ENCODE measurements at regions not wholly inside any gene's neighbourhood (a gene's known extent, or its start where the extent isn't known, plus 50 kb on each side); places are given as distances from the start of the nearest gene placed in this dataset.
"Not testable (repeated sequence)": the region's sequence is repeated elsewhere in the genome, so short reads cannot be mapped to it uniquely, and the experiment has no call there.

- no peak for DNase-seq
Measured at GRCh38 chr2:131584380-131584779, 56.7 kb downstream of the CCDC74A start.

- no peak for DNase-seq
Measured at GRCh38 chr2:131584940-131585339, 57.3 kb downstream of the CCDC74A start.

GRCh38 chr2:131588152-131588873 is 60.6 kb downstream of the CCDC74A start:
- no peak for DNase-seq

GRCh38 chr2:131589126-131589525 is 61.4 kb downstream of the CCDC74A start:
- not testable (repeated sequence) for DNase-seq

- DNase-seq, result no peak
Measured at GRCh38 chr2:131590366-131590765, 62.7 kb downstream of the CCDC74A start.

DNA sequence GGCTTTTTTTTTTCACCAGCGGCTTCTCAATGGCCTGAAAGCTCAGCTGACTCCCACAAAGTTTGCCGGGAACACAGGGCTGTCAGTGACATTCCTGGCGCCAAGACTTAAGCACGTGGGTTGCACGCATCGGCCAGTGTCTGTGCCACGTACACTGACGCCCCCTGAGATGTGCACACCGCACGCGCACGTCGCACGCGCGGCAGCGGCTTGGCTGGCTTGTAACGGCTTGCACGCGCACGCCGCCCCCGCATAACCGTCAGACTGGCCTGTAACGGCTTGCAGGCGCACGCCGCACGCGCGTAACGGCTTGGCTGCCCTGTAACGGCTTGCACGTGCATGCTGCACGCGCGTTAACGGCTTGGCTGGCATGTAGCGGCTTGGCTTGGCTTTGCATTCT is 63.2 kb downstream of the CCDC74A start:
- no peak for DNase-seq

GRCh38 chr2:131596561-131596960 is 68.9 kb downstream of the CCDC74A start:
- DNase-seq, result not testable (repeated sequence)

DNA sequence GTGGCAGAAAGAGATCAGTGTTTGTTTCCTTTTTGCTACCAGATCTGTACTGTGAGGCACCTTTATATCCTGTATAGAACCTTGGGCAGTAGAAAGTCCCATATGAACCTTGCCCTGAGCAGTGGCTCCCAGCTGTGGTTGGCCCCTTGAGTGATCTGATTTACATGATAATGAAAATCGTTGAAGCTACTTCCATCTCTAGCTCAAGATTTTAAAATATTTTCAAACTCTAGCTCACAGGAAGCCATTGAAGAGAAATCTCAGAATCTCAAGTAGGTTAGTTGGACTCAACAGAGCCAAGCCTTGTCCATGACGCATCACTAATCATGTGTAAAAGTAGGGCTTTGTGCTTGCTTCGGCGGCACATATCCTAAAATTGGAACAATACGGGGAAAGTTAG is 74.8 kb downstream of the CCDC74A start:
- DNase-seq, result not testable (repeated sequence)

DNA sequence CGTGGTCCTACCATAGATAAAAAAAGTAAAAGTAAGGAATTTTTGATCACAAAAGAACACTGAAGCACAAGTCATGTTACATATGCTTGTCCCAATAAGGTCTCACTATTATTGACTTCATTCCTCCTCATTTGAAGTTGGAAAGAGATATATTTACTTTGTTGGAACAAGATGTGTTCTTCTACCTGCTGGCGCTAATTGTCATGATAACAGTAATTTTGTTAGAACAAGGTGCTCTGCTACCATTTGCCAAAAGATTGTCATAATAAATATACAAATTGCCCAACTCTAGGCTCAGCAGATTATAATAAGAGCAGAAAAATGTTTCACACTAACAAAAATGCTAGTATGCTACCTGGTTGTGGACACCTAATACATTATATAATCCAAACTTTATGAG is 77.0 kb downstream of the CCDC74A start:
- DNase-seq, result not testable (repeated sequence)

DNA sequence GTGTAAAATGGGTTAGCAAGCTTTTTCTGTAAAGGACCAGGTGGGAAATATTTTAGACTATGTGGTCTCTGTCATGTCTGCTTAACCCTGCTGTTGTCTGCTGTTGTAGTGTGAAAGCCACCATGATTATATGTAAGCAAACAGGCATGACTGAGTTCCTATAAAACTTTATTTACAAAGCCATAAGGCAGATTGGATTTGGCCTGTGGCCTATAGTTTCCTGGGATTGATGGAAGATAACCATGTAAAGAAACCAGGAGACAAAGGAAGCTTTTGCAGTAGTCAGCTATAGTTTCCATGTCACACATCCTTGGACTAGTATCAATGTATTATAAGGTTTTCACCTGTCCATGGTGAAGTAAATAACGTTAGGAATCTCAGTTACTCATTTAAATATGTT is 78.7 kb downstream of the CCDC74A start:
- DNase-seq, result not testable (repeated sequence)

DNA sequence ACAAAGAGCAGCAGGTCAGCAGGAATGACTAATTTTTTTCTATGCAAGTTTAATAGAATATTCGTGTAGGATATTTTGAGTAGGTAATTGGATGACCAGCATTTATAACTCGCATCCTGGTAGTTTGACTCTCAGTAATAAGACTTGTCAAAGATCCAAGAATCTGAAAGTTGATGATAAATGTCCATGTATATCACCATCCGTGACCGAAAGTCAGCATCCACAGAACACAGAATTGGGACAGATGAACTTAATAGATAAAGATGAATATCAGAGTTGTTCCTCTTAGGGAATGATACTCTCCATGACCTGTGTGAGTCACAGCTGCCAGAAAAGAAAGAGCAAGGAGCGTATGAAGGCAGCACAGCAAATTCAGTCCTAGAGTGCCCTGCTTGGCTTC is 79.4 kb downstream of the CCDC74A start:
- DNase-seq, result not testable (repeated sequence)

DNA sequence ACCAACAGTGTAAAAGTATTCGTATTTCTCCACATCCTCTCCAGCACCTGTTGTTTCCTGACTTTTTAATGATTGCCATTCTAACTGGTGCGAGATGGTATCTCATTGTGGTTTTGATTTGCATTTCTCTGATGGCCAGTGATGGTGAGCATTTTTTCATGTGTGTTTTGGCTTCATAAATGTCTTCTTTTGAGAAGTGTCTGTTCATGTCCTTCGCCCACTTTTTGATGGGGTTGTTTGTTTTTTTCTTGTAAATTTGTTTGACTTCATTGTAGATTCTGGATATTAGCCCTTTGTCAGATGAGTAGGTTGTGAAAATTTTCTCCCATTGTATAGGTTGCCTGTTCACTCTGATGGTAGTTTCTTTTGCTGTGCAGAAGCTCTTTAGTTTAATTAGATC is 86.9 kb downstream of the CCDC74A start:
- not testable (repeated sequence) for DNase-seq

DNA sequence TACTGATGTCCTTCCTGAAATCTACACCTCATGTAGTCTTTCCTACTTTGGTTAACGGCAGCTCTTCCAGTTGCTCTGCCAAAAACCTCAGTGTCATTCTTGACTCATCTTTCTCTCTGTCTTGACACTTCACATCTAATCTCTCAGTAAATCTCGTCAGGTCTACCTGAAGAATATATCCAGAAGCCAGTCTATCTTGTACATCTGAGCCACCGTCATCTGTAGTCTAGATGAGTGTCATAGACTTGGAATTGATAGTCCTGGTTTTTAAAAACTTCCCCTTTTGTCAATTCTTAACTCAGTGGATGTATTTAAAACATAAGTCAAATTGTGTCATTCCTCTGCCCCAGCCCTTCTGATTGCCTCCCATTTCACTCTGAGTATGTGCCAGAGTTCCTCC is 90.6 kb downstream of the CCDC74A start:
- not testable (repeated sequence) for DNase-seq

DNA sequence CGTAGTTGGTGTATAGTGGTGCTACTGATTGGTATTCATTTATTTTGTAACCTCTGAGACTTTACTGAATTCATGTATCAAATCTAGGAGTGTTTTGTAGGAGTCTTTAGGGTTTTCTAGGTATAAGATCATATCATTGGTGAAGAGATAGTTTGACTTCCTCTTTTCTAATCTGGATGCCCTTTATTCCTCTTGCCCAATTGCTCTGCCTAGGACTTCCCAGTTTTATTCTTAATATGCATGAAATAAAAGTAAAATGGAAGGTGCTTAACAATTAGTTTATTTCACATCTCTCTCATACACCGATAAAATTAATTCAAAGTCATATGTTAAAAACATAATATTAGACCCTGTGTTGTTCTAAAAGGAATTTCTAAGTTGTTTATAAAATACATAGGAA is 95.2 kb downstream of the CCDC74A start:
- not testable (repeated sequence) for DNase-seq

DNA sequence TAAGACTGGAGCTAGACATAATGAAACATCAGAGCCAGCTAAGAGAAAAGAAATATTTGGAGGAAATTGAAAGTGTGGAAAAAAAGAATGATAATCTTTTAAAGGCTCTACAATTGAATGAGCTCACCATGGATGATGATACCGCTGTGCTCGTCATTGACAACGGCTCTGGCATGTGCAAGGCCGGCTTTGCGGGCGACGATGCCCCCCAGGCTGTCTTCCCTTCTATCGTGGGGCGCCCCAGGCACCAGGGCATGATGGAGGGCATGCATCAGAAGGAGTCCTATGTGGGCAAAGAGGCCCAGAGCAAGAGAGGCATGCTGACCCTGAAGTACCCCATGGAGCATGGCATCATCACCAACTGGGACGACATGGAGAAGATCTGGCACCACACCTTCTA is 98.3 kb downstream of the CCDC74A start:
- DNase-seq, result not testable (repeated sequence)

GRCh38 chr2:131626565-131626964 is 98.9 kb downstream of the CCDC74A start:
- DNase-seq, result not testable (repeated sequence)

GRCh38 chr2:131627777-131628176 is 100.1 kb downstream of the CCDC74A start:
- DNase-seq, result not testable (repeated sequence)

GRCh38 chr2:131631648-131632047 is 104.0 kb downstream of the CCDC74A start:
- DNase-seq, result not testable (repeated sequence)

- DNase-seq, result not testable (repeated sequence)
Measured at GRCh38 chr2:131633405-131633804, 105.7 kb downstream of the CCDC74A start.

DNA sequence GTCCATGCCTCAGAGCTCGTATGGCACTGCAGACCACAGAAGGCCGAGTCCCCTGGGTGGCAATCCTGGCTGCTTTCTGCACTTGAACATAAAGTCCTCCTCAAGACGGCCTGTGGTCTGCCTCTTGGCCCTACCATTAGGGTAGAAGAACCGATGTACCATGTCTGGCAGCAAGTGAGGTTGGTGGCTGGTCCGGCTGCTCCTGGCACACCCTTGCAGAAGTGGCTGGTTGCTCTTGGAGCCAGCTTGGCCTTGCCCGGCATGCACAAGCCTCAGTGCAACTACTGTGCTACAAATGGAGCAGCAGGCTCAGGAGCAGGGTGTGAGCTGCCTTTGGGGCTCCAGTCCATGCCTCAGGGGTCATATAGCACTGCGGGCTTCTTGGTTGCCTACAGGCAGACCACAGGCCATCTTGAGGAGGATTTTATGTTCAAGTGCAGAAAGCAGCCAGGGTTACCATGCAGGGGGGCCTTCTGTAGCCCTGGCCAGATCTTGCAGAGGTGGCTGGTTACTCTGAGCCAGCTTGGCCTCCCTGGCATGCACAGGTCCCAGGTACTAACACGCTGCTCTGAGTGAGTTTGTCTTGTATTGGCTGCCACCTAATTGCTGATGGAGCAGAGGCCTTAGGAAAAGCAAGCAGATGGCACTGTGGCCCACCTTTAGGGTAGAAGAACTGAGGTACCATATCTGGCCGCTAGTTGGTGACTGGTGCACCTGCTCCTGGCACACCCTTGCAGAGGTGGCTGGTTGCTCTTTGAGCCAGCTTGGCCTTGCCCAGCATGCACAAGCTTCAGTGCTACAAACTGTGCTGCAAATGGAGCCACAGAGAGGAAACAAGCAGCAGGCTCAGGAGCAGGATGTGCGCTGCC is 106.4 kb downstream of the CCDC74A start:
- DNase-seq, result not testable (repeated sequence)

GRCh38 chr2:131635611-131636010 is 107.9 kb downstream of the CCDC74A start:
- DNase-seq, result no peak

GRCh38 chr2:131636704-131637308 is 109.1 kb downstream of the CCDC74A start:
- not testable (repeated sequence) for DNase-seq

All from renal pelvis (tissue), 1 donor.